KMS-11 (cell line): ENCODE measurements at regions not wholly inside any gene's neighbourhood (a gene's known extent, or its start where the extent isn't known, plus 50 kb on each side); places are given as distances from the start of the nearest gene placed in this dataset.

Experiments used
- H2AFZ ChIP-seq: fragments of 200-600 bp; sonication (generic); 2 replicates; pipeline ENCODE4 v1.6.1; 2016; ENCODE audit warnings: antibody characterized with exemption, mixed run types, low read depth
- H3K27ac ChIP-seq: fragments of 200-600 bp; sonication (generic); 2 replicates; pipeline ENCODE4 v1.6.1; 2016; ENCODE audit warnings: mild to moderate bottlenecking, mixed run types
- H3K27me3 ChIP-seq: fragments of 200-600 bp; sonication (generic); 2 replicates; pipeline ENCODE4 v1.6.1; 2017; ENCODE audit warnings: mild to moderate bottlenecking, low read depth, mixed run types, moderate library complexity; ENCODE audit not compliant: insufficient read depth
- H3K36me3 ChIP-seq: fragments of 200-600 bp; sonication (generic); 2 replicates; pipeline ENCODE4 v1.6.1; 2017; ENCODE audit warnings: mild to moderate bottlenecking, mixed run types; ENCODE audit not compliant: insufficient read depth
- H3K4me1 ChIP-seq: fragments of 200-600 bp; sonication (generic); 2 replicates; pipeline ENCODE4 v1.6.1; 2016; ENCODE audit warnings: mild to moderate bottlenecking, low read depth, mixed run types; ENCODE audit not compliant: poor library complexity, severe bottlenecking
- H3K4me2 ChIP-seq: fragments of 200-600 bp; sonication (generic); 2 replicates; pipeline ENCODE4 v1.7.0; 2016; ENCODE audit warnings: mild to moderate bottlenecking, mixed run types
- H3K4me3 ChIP-seq: fragments of 200-600 bp; sonication (generic); IDR thresholded peaks from 2 replicates; pipeline ENCODE4 v1.6.1; 2017; ENCODE audit warnings: low read depth, low read length, mixed read lengths; ENCODE audit not compliant: insufficient read depth
- H3K79me2 ChIP-seq: fragments of 200-600 bp; sonication (generic); 2 replicates; pipeline ENCODE4 v1.6.1; 2016; ENCODE audit warnings: low read depth, mixed run types; ENCODE audit not compliant: insufficient read depth
- H3K9ac ChIP-seq: fragments of 200-600 bp; sonication (generic); 2 replicates; pipeline ENCODE4 v1.6.1; 2016; ENCODE audit warnings: mild to moderate bottlenecking, mixed run types
- H4K20me1 ChIP-seq: fragments of 200-600 bp; sonication (generic); 2 replicates; pipeline ENCODE4 v1.6.1; 2016; ENCODE audit warnings: mild to moderate bottlenecking, mixed run types; ENCODE audit not compliant: insufficient read depth
- TF ChIP-seq, protein P1 (sequence below): fragments of 200-600 bp; sonication (generic); conservative IDR thresholded peaks from 2 replicates; pipeline ENCODE4 v1.6.1; 2017; ENCODE audit warnings: low read depth, mild to moderate bottlenecking, antibody characterized with exemption, low read length, moderate library complexity, mixed read lengths

DNA sequence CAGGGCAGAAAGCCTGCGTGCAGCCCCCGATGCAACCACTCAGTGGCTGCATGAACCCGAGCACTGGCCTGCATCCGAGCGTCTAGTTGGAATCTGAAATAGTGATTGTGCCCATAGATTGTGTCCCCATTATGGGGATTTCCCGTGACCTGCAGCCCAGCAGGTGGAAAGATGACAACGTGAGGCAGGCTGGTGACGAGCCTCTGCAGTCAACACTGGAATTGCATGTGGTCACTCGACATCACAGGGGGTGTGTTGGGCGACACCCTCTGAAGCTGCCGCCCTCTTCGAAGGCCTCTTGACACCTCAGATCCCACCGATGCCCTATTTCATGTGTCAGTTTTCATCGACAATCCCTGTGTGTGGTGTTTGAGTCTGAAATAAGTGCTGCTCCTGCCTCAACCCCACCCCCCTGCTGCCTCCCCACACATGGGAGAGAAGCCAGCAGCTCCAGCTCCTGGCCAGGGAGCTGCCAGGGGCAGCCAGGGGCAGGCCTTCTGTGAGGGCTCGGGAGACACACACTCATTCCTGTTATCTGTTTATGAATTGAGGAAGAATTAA lies 172.0 kb upstream of the B3GAT1 start:
- Histone ChIP-seq H3K36me3 (no peaks in the 10 kb centered on the region), H2AFZ (no peak overlapping the region), H4K20me1 (no peaks in the 10 kb centered on the region), H3K4me3 (no peak overlapping the region), H3K27ac (no peak overlapping the region), H3K4me2 (no peak overlapping the region), H3K79me2 (no peaks in the 10 kb centered on the region), H3K9ac (no peak overlapping the region), H3K4me1 (no peaks in the 10 kb centered on the region), H3K27me3 (no peaks in the 10 kb centered on the region)
- TF ChIP-seq, protein P1, sequence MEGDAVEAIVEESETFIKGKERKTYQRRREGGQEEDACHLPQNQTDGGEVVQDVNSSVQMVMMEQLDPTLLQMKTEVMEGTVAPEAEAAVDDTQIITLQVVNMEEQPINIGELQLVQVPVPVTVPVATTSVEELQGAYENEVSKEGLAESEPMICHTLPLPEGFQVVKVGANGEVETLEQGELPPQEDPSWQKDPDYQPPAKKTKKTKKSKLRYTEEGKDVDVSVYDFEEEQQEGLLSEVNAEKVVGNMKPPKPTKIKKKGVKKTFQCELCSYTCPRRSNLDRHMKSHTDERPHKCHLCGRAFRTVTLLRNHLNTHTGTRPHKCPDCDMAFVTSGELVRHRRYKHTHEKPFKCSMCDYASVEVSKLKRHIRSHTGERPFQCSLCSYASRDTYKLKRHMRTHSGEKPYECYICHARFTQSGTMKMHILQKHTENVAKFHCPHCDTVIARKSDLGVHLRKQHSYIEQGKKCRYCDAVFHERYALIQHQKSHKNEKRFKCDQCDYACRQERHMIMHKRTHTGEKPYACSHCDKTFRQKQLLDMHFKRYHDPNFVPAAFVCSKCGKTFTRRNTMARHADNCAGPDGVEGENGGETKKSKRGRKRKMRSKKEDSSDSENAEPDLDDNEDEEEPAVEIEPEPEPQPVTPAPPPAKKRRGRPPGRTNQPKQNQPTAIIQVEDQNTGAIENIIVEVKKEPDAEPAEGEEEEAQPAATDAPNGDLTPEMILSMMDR: no peak

DNA sequence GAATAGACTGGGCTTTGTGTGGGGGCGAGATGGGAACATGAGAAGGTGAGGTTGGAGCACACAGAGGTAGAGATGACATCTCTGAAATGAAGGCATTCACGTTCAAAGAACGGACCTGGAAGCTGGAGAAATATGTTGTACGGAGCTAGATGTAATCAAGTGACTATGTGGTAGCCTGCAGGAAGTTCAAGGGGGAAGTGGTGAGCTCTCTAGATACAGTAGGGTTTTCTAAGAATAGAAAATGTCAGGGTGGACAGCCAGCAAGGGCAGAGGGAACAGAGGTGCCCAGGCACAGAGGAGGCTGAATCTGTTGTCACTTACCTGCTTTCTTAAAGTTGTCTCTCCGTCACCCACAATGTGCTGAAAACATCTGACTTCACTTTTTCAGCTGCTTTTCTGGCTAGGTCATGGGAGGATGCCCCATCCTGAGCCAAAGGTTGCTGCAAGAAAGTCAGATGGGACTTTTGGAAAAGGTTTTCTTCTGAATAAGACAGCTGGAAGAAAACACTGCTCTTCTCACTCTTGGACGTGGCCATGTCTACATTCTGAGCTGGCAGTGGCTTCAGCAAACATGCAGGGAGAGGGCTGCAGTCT lies 171.5 kb upstream of the B3GAT1 start:
- Histone ChIP-seq H3K79me2 (no peaks in the 10 kb centered on the region), H2AFZ (no peak overlapping the region), H3K36me3 (no peaks in the 10 kb centered on the region), H3K9ac (no peak overlapping the region), H4K20me1 (no peaks in the 10 kb centered on the region), H3K4me2 (no peak overlapping the region), H3K27me3 (no peaks in the 10 kb centered on the region), H3K4me1 (no peaks in the 10 kb centered on the region), H3K27ac (no peak overlapping the region), H3K4me3 (no peak overlapping the region)
- TF ChIP-seq, protein P1: no peak

DNA sequence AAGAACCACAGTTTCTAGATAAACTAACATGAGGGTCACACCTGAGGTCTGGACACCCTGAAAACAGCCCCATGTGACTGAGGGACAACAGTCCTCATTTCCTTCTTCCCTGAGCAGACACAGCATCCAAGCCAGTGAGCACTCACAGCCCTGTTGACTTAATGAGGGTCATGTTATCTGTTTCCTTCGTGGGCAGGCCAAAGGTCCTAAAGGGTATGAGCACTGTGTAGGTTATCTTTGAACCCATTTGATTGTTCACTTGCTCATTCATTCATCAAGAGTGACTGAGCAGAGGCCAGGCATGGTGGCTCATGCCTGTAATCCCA lies 170.7 kb upstream of the B3GAT1 start:
- Histone ChIP-seq H4K20me1 (no peaks in the 10 kb centered on the region), H3K27ac (no peak overlapping the region), H3K27me3 (no peaks in the 10 kb centered on the region), H3K9ac (no peak overlapping the region), H3K36me3 (no peaks in the 10 kb centered on the region), H3K4me2 (no peak overlapping the region), H3K79me2 (no peaks in the 10 kb centered on the region), H3K4me3 (no peak overlapping the region), H3K4me1 (no peaks in the 10 kb centered on the region), H2AFZ (no peak overlapping the region)
- TF ChIP-seq, protein P1: no peak

DNA sequence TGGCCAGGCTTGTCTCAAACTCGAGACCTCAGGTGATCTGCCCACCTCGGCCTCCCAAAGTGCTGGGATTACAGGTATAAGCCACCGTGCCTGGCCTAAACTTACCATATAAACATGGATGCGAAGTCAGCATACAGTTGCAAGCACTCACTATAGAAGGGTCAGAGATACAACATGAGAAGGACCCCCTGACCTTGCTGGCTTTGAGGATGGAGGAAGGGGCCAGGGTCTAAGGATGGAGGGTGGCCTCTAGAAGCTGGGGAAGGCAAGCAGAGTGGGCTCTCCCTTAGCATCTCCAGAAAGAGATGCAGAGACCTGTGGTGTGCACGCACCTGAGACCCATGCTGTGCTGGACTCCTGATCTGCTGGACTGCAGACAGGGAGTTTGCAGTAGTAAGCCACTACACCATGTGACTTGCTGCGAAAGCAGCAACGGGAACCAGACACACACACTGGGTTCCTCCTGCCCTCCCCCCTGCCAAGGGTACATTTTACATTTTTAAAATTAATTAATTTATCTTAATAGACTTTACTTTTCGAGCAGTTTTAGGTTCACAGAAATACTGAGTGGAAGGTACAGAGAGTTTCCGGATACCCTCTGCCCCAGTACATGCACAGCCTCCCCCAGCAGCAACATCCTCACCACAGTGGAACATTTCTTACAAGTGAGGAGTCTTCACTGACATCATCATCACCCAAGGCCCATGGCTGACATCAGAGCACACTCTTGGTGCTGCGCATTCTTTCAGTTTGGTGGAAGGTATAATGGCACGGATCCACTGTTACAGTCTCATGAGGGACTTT lies 170.1 kb upstream of the B3GAT1 start:
- Histone ChIP-seq H3K79me2 (no peaks in the 10 kb centered on the region), H4K20me1 (no peaks in the 10 kb centered on the region), H3K4me3 (no peak overlapping the region), H3K4me2 (no peak overlapping the region), H3K36me3 (no peaks in the 10 kb centered on the region), H3K27ac (no peak overlapping the region), H2AFZ (no peak overlapping the region), H3K27me3 (no peaks in the 10 kb centered on the region), H3K9ac (no peak overlapping the region), H3K4me1 (no peaks in the 10 kb centered on the region)
- TF ChIP-seq, protein P1: no peak
